H1 (cell line): ENCODE measurements at regions not wholly inside any gene's neighbourhood (a gene's known extent, or its start where the extent isn't known, plus 50 kb on each side); places are given as distances from the start of the nearest gene placed in this dataset.

Experiments
- CTCF ChIA-PET: fragments of 300-600 bp; sonication (Branson Sonifier 250); formaldehyde crosslinking; loops from one replicate; lab custom pipeline; 2021; ENCODE audit not compliant: partially characterized antibody; lab: Charles Lee
- POLR2A ChIA-PET: fragments of 300-600 bp; sonication (Branson Sonifier 250); formaldehyde crosslinking; loops from one replicate; lab custom pipeline; 2021; ENCODE audit warnings: inconsistent platforms; ENCODE audit not compliant: partially characterized antibody; lab: Charles Lee
- DNase-seq, 2 experiments: peaks; one replicate each; pipeline versions ENCODE4 v3.0.0 to v3.0.0-alpha.2; 2010 to 2022; ENCODE audit warnings: low spot score in 2 of 2, low read depth in 1 of 2, mixed read lengths in 1 of 2
- FAIRE-seq: peaks from 2 replicates; lab custom pipeline; 2011; peaks lifted over from hg19 to GRCh38; lab: Jason Lieb, UNC
- H2AFZ ChIP-seq: 2 replicates; pipeline ENCODE4 v1.8.1; 2012; ENCODE audit warnings: low read length, inconsistent platforms
- H2AK5ac ChIP-seq: 2 replicates; pipeline ENCODE4 v1.6.1; 2013; ENCODE audit warnings: low read depth, low read length
- H2BK120ac ChIP-seq: replicated peaks from 2 replicates; pipeline ENCODE3; 2013; ENCODE audit warnings: low read depth, low read length, inconsistent platforms
- H2BK12ac ChIP-seq: 2 replicates; pipeline ENCODE4 v1.6.1; 2013; ENCODE audit warnings: low read depth, low read length
- H2BK15ac ChIP-seq: 2 replicates; pipeline ENCODE4 v1.6.1; 2013; ENCODE audit warnings: low read length
- H2BK20ac ChIP-seq: 2 replicates; pipeline ENCODE4 v1.6.1; 2013; ENCODE audit warnings: low read length
- H2BK5ac ChIP-seq: 2 replicates; pipeline ENCODE4 v1.6.1; 2013; ENCODE audit warnings: low read depth, low read length
- H3K14ac ChIP-seq: 2 replicates; pipeline ENCODE4 v1.6.1; 2013; ENCODE audit warnings: inconsistent platforms; ENCODE audit not compliant: insufficient read length
- H3K18ac ChIP-seq: 2 replicates; pipeline ENCODE4 v1.6.1; 2013; ENCODE audit warnings: low read length; ENCODE audit errors: extremely low read depth
- H3K23ac ChIP-seq: 2 replicates; pipeline ENCODE4 v1.6.1; 2013; ENCODE audit warnings: inconsistent platforms; ENCODE audit not compliant: insufficient read length
- H3K23me2 ChIP-seq: 2 replicates; pipeline ENCODE4 v1.6.1; 2013; ENCODE audit warnings: low read depth, low read length
- H3K27ac ChIP-seq: 2 replicates; pipeline ENCODE4 v1.6.1; 2011; ENCODE audit warnings: low read depth, low read length, inconsistent platforms
- H3K27me3 ChIP-seq, 4 experiments: replicated peaks in 1 of 4; 1 replicate in 1 of 4; 2 replicates in 3 of 4; pipeline versions ENCODE4 v1.6.1 to v1.8.1; 2011 to 2013; ENCODE audit warnings: low read length in 3 of 4, mild to moderate bottlenecking in 3 of 4, inconsistent platforms in 2 of 4, mixed read lengths in 2 of 4, moderate library complexity in 1 of 4; ENCODE audit not compliant: control insufficient read depth in 3 of 4, insufficient read depth in 3 of 4; ENCODE audit errors: extremely low read depth in 1 of 4
- H3K36me3 ChIP-seq, 4 experiments: 2 replicates each; pipeline versions ENCODE4 v1.6.1 to v1.8.1; 2011 to 2013; ENCODE audit warnings: mild to moderate bottlenecking in 4 of 4, low read length in 3 of 4, moderate library complexity in 2 of 4, control low read depth in 1 of 4, inconsistent platforms in 1 of 4; ENCODE audit not compliant: insufficient read depth in 4 of 4, control insufficient read depth in 2 of 4
- H3K4ac ChIP-seq: replicated peaks from 2 replicates; pipeline ENCODE3; 2013; ENCODE audit warnings: low read length, low read depth, mixed read lengths, inconsistent platforms; ENCODE audit not compliant: insufficient read length
- H3K4me1 ChIP-seq, 4 experiments: replicated peaks in 1 of 4; 1 replicate in 1 of 4; 2 replicates in 3 of 4; pipeline versions ENCODE4 v1.6.1 to v1.8.1; 2011 to 2013; ENCODE audit warnings: low read length in 3 of 4, inconsistent platforms in 2 of 4, mixed read lengths in 1 of 4; ENCODE audit not compliant: insufficient read depth in 4 of 4, control insufficient read depth in 3 of 4
- H3K4me2 ChIP-seq, 2 experiments: 2 replicates each; pipeline versions ENCODE4 v1.6.1 to v1.8.1; 2011 to 2013; ENCODE audit warnings: low read depth in 2 of 2, low read length in 2 of 2, control low read depth in 1 of 2, inconsistent platforms in 1 of 2, mild to moderate bottlenecking in 1 of 2; ENCODE audit not compliant: insufficient read depth in 1 of 2
- H3K4me3 ChIP-seq, 4 experiments: fragments of 200-600, 300-600 bp in 1 of 4; sonication (generic), shearing (Covaris generic), sonication (Bioruptor Twin) in 1 of 4; 2 replicates each; pipeline versions ENCODE4 v1.5.1 to v1.8.1; 2011 to 2016; ENCODE audit warnings: low read length in 4 of 4, low read depth in 3 of 4, control low read depth in 2 of 4, inconsistent platforms in 2 of 4, mild to moderate bottlenecking in 2 of 4, mixed read lengths in 1 of 4, moderate library complexity in 1 of 4; ENCODE audit not compliant: insufficient read depth in 2 of 4; ENCODE audit errors: extremely low read depth in 1 of 4
- H3K56ac ChIP-seq: replicated peaks from 2 replicates; pipeline ENCODE3; 2013; ENCODE audit warnings: low read depth, mild to moderate bottlenecking, mixed read lengths, low read length, inconsistent platforms; ENCODE audit not compliant: insufficient read length
- H3K79me1 ChIP-seq: 2 replicates; pipeline ENCODE4 v1.6.1; 2013; ENCODE audit warnings: low read depth, low read length, control low read depth
- H3K79me2 ChIP-seq, 2 experiments: 2 replicates each; pipeline versions ENCODE4 v1.6.1 to v1.8.1; 2012 to 2013; ENCODE audit warnings: low read length in 2 of 2, mild to moderate bottlenecking in 2 of 2, inconsistent platforms in 1 of 2; ENCODE audit not compliant: insufficient read depth in 2 of 2, control insufficient read depth in 1 of 2
- H3K9ac ChIP-seq, 4 experiments: replicated peaks in 1 of 4; 1 replicate in 1 of 4; 2 replicates in 3 of 4; pipeline versions ENCODE4 v1.6.1 to v1.8.1; 2011 to 2013; ENCODE audit warnings: low read depth in 3 of 4, low read length in 3 of 4, control low read depth in 2 of 4, mild to moderate bottlenecking in 2 of 4, moderate library complexity in 2 of 4, inconsistent platforms in 1 of 4; ENCODE audit errors: extremely low read depth in 1 of 4
- H3K9me3 ChIP-seq, 2 experiments: 2 replicates each; pipeline versions ENCODE4 v1.6.1 to v1.8.1; 2012 to 2013; ENCODE audit warnings: mild to moderate bottlenecking in 2 of 2, moderate library complexity in 2 of 2, control low read depth in 1 of 2, inconsistent platforms in 1 of 2, low read depth in 1 of 2, low read length in 1 of 2, mixed read lengths in 1 of 2; ENCODE audit not compliant: insufficient read depth in 2 of 2
- H4K20me1 ChIP-seq, 2 experiments: replicated peaks in 1 of 2; 2 replicates each; pipeline versions ENCODE3 to v1.8.1; 2011 to 2013; ENCODE audit warnings: inconsistent platforms in 2 of 2, low read length in 2 of 2, mild to moderate bottlenecking in 1 of 2; ENCODE audit not compliant: insufficient read depth in 2 of 2, control insufficient read depth in 1 of 2
- H4K5ac ChIP-seq: 2 replicates; pipeline ENCODE4 v1.6.1; 2013; ENCODE audit warnings: low read length, low read depth, mixed read lengths, inconsistent platforms; ENCODE audit not compliant: insufficient read length
- H4K8ac ChIP-seq: 2 replicates; pipeline ENCODE4 v1.8.0; 2013; ENCODE audit warnings: mild to moderate bottlenecking, moderate library complexity, low read length, inconsistent platforms; ENCODE audit not compliant: insufficient read depth; ENCODE audit errors: extremely low read depth
- H4K91ac ChIP-seq: replicated peaks from 2 replicates; pipeline ENCODE3; 2013; ENCODE audit warnings: low read length, mixed read lengths, inconsistent platforms; ENCODE audit not compliant: insufficient read length
- BCL11A ChIP-seq, 2 experiments: IDR thresholded peaks; one replicate each; pipeline ENCODE4 v1.6.1; 2011; ENCODE audit warnings: low read depth in 2 of 2, low read length in 2 of 2, mild to moderate bottlenecking in 2 of 2
- CHD2 ChIP-seq: IDR thresholded peaks from 2 replicates; pipeline ENCODE4 v1.6.1; 2012; ENCODE audit warnings: low read length, improper control_type of control experiment
- CREB1 ChIP-seq: IDR thresholded peaks from 2 replicates; pipeline ENCODE4 v1.6.1; 2012; ENCODE audit warnings: inconsistent platforms
- JUND ChIP-seq: IDR thresholded peaks from 2 replicates; pipeline ENCODE4 v1.6.1; 2011; ENCODE audit warnings: mild to moderate bottlenecking, improper control_type of control experiment, low read length
- NRF1 ChIP-seq: IDR thresholded peaks from 2 replicates; pipeline ENCODE4 v1.6.1; 2011; ENCODE audit warnings: mild to moderate bottlenecking, low read depth, low read length, improper control_type of control experiment
- POLR2A ChIP-seq, 2 experiments: IDR thresholded peaks; 1 replicate in 1 of 2; 2 replicates in 1 of 2; pipeline ENCODE4 v1.6.1; 2011; ENCODE audit warnings: low read depth in 2 of 2, low read length in 2 of 2, mild to moderate bottlenecking in 2 of 2; ENCODE audit errors: control extremely low read depth in 1 of 2
- RAD21 ChIP-seq, 2 experiments: IDR thresholded peaks in 1 of 2; conservative IDR thresholded peaks in 1 of 2; 2 replicates each; pipeline ENCODE4 v1.6.1; 2011; ENCODE audit warnings: low read depth in 2 of 2, low read length in 2 of 2, improper control_type of control experiment in 1 of 2, inconsistent platforms in 1 of 2, mild to moderate bottlenecking in 1 of 2, moderate library complexity in 1 of 2
- SIX5 ChIP-seq: IDR thresholded peaks from 2 replicates; pipeline ENCODE4 v1.6.1; 2011; ENCODE audit warnings: mild to moderate bottlenecking, low read depth, low read length
- SP4 ChIP-seq: IDR thresholded peaks from 2 replicates; pipeline ENCODE4 v1.6.1; 2012; ENCODE audit warnings: low read length, inconsistent platforms
- TAF7 ChIP-seq: optimal IDR thresholded peaks from 2 replicates; pipeline ENCODE3; 2011; ENCODE audit warnings: low read depth, mild to moderate bottlenecking, inconsistent platforms, low read length, moderate library complexity, borderline replicate concordance
- TBP ChIP-seq: IDR thresholded peaks from 2 replicates; pipeline ENCODE4 v1.6.1; 2011; ENCODE audit warnings: low read depth, low read length, improper control_type of control experiment
- WGBS, 2 experiments: shearing (Covaris generic) in 1 of 2; methylation state at CpG; one replicate each; pipeline versions ENCODE4 v1.1.6 to v1.1.7; 2013 to 2015; ENCODE audit warnings: low lambda C conversion rate in 2 of 2, mixed read lengths in 2 of 2, inconsistent platforms in 1 of 2, low coverage in 1 of 2, missing lambda C conversion rate in 1 of 2; ENCODE audit not compliant: insufficient replicate concordance in 2 of 2, insufficient coverage in 1 of 2, insufficient read length in 1 of 2; ENCODE audit errors: extremely low coverage in 1 of 2, missing lambda C conversion rate in 1 of 2; 5-methylcytosine and 5-hydroxymethylcytosine counted together
- TF ChIP-seq, protein P1 (sequence below): IDR thresholded peaks from 2 replicates; pipeline ENCODE4 v1.6.1; 2012; ENCODE audit warnings: low read length, inconsistent platforms
- TF ChIP-seq, protein P2 (sequence below): IDR thresholded peaks from 2 replicates; pipeline ENCODE4 v1.6.1; 2012; ENCODE audit warnings: inconsistent platforms

DNA sequence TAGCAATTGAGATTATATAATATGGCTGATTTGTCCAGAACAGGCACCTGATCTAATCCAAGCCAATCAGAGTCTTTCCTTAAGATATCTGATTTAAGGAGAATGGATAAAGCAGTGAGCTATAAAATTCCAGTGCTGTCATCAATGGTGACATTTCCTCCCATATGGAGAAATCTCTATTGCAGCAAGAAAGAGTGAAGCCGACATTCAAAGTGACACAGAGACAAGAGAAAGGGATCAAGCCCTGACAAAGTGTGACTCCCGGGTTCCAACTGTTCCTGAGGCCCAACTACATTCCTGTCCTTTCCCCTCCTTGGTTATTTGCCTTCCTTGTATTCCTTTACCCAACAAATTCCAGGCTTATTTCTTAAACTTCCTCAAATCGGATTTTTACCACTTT, 430.0 kb upstream of the SOX5 start:
- no peaks in the 10 kb centered on the region for H3K27me3 ChIP-seq
- 60% methylated on average over 3 of the region's 3 CpGs; no CpG with 5 or more reads in 1 of the 2 experiments for WGBS, 2 experiments
- H3K36me3 ChIP-seq = no peaks in the 10 kb centered on the region
- H3K4me1 ChIP-seq = peaks cover 3 to 18% (median 10%) of the 10 kb centered on the region in 4 experiments; a peak in 6 of 7 replicates
- peak overlapping the region; percentile 3 for H2BK120ac ChIP-seq
- peak overlapping the region; percentile 44 for H4K91ac ChIP-seq
- H3K4ac ChIP-seq = peak overlapping the region; percentile 65
- H4K5ac ChIP-seq = peak overlapping the region; percentile 18
- ChIA-PET POLR2A (no interaction called here), CTCF (no interaction called here)
- no peak overlapping the region for H3K27ac ChIP-seq
- peak overlapping the region; percentile 8 to 50; a peak in 1 of 4 replicates for H3K4me2 ChIP-seq
- H3K18ac ChIP-seq = no peak overlapping the region
- H3K9ac ChIP-seq = no peak overlapping the region
- FAIRE-seq (no peak), DNase-seq (no peak)
- H2BK5ac ChIP-seq = 0 out of 2 replicates have a peak overlapping the region, but pooled peaks have one; percentile 9
- H3K4me3 ChIP-seq = no peak overlapping the region; a peak in 1 of 8 replicates
- no peaks in the 10 kb centered on the region for H4K20me1 ChIP-seq
- no peaks in the 10 kb centered on the region for H3K79me1 ChIP-seq
- H2BK15ac ChIP-seq = no peak overlapping the region
- no peak overlapping the region for H3K23ac ChIP-seq
- no peak overlapping the region for H2AK5ac ChIP-seq
- no peak overlapping the region for H2BK20ac ChIP-seq
- no peak overlapping the region for H3K14ac ChIP-seq
- no peaks in the 10 kb centered on the region for H3K79me2 ChIP-seq
- H4K8ac ChIP-seq = no peak overlapping the region
- no peak overlapping the region for H2AFZ ChIP-seq
- H3K56ac ChIP-seq = no peak overlapping the region
- peaks cover 2% of the 10 kb centered on the region; the same call in 1 of the 2 replicates for H3K23me2 ChIP-seq
- H2BK12ac ChIP-seq = no peak overlapping the region
- no peaks in the 10 kb centered on the region for H3K9me3 ChIP-seq
- TF ChIP-seq, protein P1, sequence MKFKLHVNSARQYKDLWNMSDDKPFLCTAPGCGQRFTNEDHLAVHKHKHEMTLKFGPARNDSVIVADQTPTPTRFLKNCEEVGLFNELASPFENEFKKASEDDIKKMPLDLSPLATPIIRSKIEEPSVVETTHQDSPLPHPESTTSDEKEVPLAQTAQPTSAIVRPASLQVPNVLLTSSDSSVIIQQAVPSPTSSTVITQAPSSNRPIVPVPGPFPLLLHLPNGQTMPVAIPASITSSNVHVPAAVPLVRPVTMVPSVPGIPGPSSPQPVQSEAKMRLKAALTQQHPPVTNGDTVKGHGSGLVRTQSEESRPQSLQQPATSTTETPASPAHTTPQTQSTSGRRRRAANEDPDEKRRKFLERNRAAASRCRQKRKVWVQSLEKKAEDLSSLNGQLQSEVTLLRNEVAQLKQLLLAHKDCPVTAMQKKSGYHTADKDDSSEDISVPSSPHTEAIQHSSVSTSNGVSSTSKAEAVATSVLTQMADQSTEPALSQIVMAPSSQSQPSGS = no peak
- TF ChIP-seq, protein P2, sequence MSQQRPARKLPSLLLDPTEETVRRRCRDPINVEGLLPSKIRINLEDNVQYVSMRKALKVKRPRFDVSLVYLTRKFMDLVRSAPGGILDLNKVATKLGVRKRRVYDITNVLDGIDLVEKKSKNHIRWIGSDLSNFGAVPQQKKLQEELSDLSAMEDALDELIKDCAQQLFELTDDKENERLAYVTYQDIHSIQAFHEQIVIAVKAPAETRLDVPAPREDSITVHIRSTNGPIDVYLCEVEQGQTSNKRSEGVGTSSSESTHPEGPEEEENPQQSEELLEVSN = no peak
- TF ChIP-seq CREB1 = no peak
- TF ChIP-seq SIX5 = no peak
- TF ChIP-seq POLR2A (IDR thresholded peaks at IDR 0.05; ENCODE audit: control extremely low read depth in 1 of 2, low read depth in 2 of 2, low read length in 2 of 2) = no peak
- TF ChIP-seq BCL11A (IDR thresholded peaks at IDR 0.05; ENCODE audit: low read depth in 2 of 2, low read length in 2 of 2) = no peak
- no peak for TF ChIP-seq CHD2
- TF ChIP-seq RAD21 (IDR thresholded peaks at IDR 0.05 in 1 of 2, conservative IDR thresholded peaks at IDR 0.05 in 1 of 2; ENCODE audit: low read depth in 2 of 2, low read length in 2 of 2) = no peak
- no peak for TF ChIP-seq SP4
- TF ChIP-seq NRF1 = no peak
- no peak for TF ChIP-seq TBP
- no peak for TF ChIP-seq JUND
- TF ChIP-seq TAF7 = no peak
